RPMI7951 (cell line): ENCODE measurements at regions not wholly inside any gene's neighbourhood (a gene's known extent, or its start where the extent isn't known, plus 50 kb on each side); places are given as distances from the start of the nearest gene placed in this dataset.

ENCODE experiments used
- DNase-seq: peaks from one replicate; pipeline ENCODE4 v3.0.0-alpha.2; 2012; ENCODE audit warnings: low read depth

GRCh38 chr7:93646538-93646937 is 72.0 kb upstream of the CALCR start:
- no peak for DNase-seq

GRCh38 chr7:93636276-93636675 is 61.8 kb upstream of the CALCR start:
- no peak for DNase-seq

GRCh38 chr7:93632371-93632770 is 57.8 kb upstream of the CALCR start:
- DNase-seq = no peak

- no peak for DNase-seq
Observed at GRCh38 chr7:93629291-93629801, 54.8 kb upstream of the CALCR start.

GRCh38 chr7:93626869-93627268 is 52.3 kb upstream of the CALCR start:
- no peak for DNase-seq
